T-cell (primary cell): ENCODE measurements at regions not wholly inside any gene's neighbourhood (a gene's known extent, or its start where the extent isn't known, plus 50 kb on each side); places are given as distances from the start of the nearest gene placed in this dataset.

Source experiments
- ATAC-seq, 4 experiments: fragments of 200-7000 bp in 3 of 4; fragments of 150-1000 bp in 1 of 4; cut with Tn5 transposase; replicated peaks in 1 of 4; 1 replicate in 3 of 4; 2 replicates in 1 of 4; pipeline ENCODE4 v1.10.0; 2021; ENCODE audit warnings: moderate library complexity in 3 of 4, mild to moderate bottlenecking in 2 of 4, moderate number of reproducible peaks in 1 of 4
- CTCF ChIA-PET, 2 donors: fragments of 300-600 bp; sonication (Branson Sonifier 250); formaldehyde crosslinking; loops; one replicate each; lab custom pipeline; 2022; ENCODE audit warnings: antibody characterized with exemption in 2 of 2; lab: Charles Lee
- POLR2A ChIA-PET, 2 donors: fragments of 300-600 bp; sonication (Branson Sonifier 250); formaldehyde crosslinking; loops; one replicate each; lab custom pipeline; 2022; ENCODE audit warnings: antibody characterized with exemption in 2 of 2; lab: Charles Lee
- DNase-seq, 35 experiments: peaks; one replicate each; pipeline versions ENCODE4 v3.0.0 to v3.0.0-alpha.2; 2013 to 2023
- H3K27ac ChIP-seq: one replicate; pipeline ENCODE4 v1.5.1; 2013; ENCODE audit warnings: low read length
- H3K27me3 ChIP-seq, 2 experiments: replicated peaks in 1 of 2; 1 replicate in 1 of 2; 2 replicates in 1 of 2; pipeline versions ENCODE4 v1.6.1 to v1.7.0; 2013; ENCODE audit warnings: low read length in 1 of 2, mixed read lengths in 1 of 2; ENCODE audit not compliant: control insufficient read depth in 2 of 2, insufficient read depth in 2 of 2; ENCODE audit errors: extremely low read depth in 1 of 2
- H3K36me3 ChIP-seq, 2 donors: 1 replicate in 1 of 2; 2 replicates in 1 of 2; pipeline versions ENCODE4 v1.6.1 to v1.7.0; 2013; ENCODE audit warnings: low read length in 1 of 2; ENCODE audit not compliant: control insufficient read depth in 2 of 2, insufficient read depth in 1 of 2; ENCODE audit errors: extremely low read depth in 1 of 2
- H3K4me1 ChIP-seq, 2 experiments: 1 replicate in 1 of 2; 2 replicates in 1 of 2; pipeline versions ENCODE4 v1.6.1 to v1.7.0; 2013; ENCODE audit warnings: low read length in 2 of 2, mixed read lengths in 1 of 2; ENCODE audit not compliant: insufficient read depth in 2 of 2, control insufficient read depth in 1 of 2; ENCODE audit errors: extremely low read depth in 1 of 2
- H3K4me3 ChIP-seq, 2 donors: 1 replicate in 1 of 2; 2 replicates in 1 of 2; pipeline versions ENCODE4 v1.5.1 to v1.7.0; 2013; ENCODE audit warnings: mild to moderate bottlenecking in 2 of 2, low read length in 1 of 2, moderate library complexity in 1 of 2; ENCODE audit not compliant: control insufficient read depth in 1 of 2; ENCODE audit errors: extremely low read depth in 1 of 2
- H3K9me3 ChIP-seq: 2 replicates; pipeline ENCODE4 v1.7.0; 2013
- H3K27ac Mint-ChIP-seq, 2 donors: one replicate each; pipeline ENCODE4 v1.8.0; 2020 to 2021; ENCODE audit warnings: mild to moderate bottlenecking in 2 of 2, mixed read lengths in 2 of 2
- H3K27me3 Mint-ChIP-seq, 2 donors: one replicate each; pipeline ENCODE4 v1.8.0; 2021 to 2022; ENCODE audit warnings: mixed read lengths in 2 of 2
- H3K36me3 Mint-ChIP-seq: one replicate; pipeline ENCODE4 v1.8.0; 2021; ENCODE audit warnings: mixed read lengths
- H3K4me1 Mint-ChIP-seq, 3 donors: one replicate each; pipeline ENCODE4 v1.8.0; 2020 to 2022; ENCODE audit warnings: mixed read lengths in 3 of 3, mild to moderate bottlenecking in 1 of 3
- H3K4me3 Mint-ChIP-seq, 3 donors: one replicate each; pipeline ENCODE4 v1.8.0; 2020 to 2022; ENCODE audit warnings: mild to moderate bottlenecking in 3 of 3, mixed read lengths in 3 of 3, moderate library complexity in 3 of 3
- H3K9me3 Mint-ChIP-seq, 3 donors: one replicate each; pipeline ENCODE4 v1.8.0; 2020 to 2022; ENCODE audit warnings: mixed read lengths in 3 of 3
- whole genome bisulfite sequencing: methylation state at CpG from one replicate; pipeline ENCODE4 v1.1.5; 2013; ENCODE audit warnings: missing lambda C conversion rate; ENCODE audit not compliant: insufficient coverage; 5-methylcytosine and 5-hydroxymethylcytosine counted together

GRCh38 chrX:10095698-10096432 lies 60.9 kb upstream of the CLCN4 start:
- peaks cover 8 to 30% of the 10 kb centered on the region in 2 experiments for H3K4me1 ChIP-seq
- ChIA-PET POLR2A (no interaction called here), CTCF (interaction anchor here (1.0 to 1.8 kb wide), 4 partner anchors 15 to 19 kb away, joined by 3 to 6 read pairs (median 4); no protein-coding TSS in a partner anchor)
- H3K27ac ChIP-seq, result no peak overlapping the region
- no peaks in the 10 kb centered on the region for H3K9me3 Mint-ChIP-seq
- no peaks in the 10 kb centered on the region for H3K27me3 ChIP-seq
- H3K4me3 ChIP-seq, result no peak overlapping the region
- peaks cover 22% of the 10 kb centered on the region for H3K36me3 Mint-ChIP-seq
- H3K9me3 ChIP-seq, result no peaks in the 10 kb centered on the region
- peak in 1 of 35 experiments; percentile 27 for DNase-seq
- H3K27me3 Mint-ChIP-seq, result peaks cover 0 to 3% of the 10 kb centered on the region in 2 donors
- peak in 3 of 4 experiments; percentile 20 to 49 (median 35) for ATAC-seq
- H3K4me3 Mint-ChIP-seq, result peak overlapping the region in 1 of 3 donors; percentile 83
- no CpG with 5 or more reads among the region's 5 CpGs for WGBS
- H3K27ac Mint-ChIP-seq, result peak overlapping the region; percentile 49 to 72
- H3K4me1 Mint-ChIP-seq, result peaks cover 30 to 55% (median 48%) of the 10 kb centered on the region in 3 donors
- no peaks in the 10 kb centered on the region for H3K36me3 ChIP-seq

- Histone ChIP-seq H3K4me1 (peaks cover 8 to 37% of the 10 kb centered on the region in 2 experiments), H3K36me3 (peaks cover 0 to 2% of the 10 kb centered on the region in 2 donors), H3K9me3 (no peaks in the 10 kb centered on the region), H3K27me3 (no peaks in the 10 kb centered on the region), H3K27ac (peak overlapping the region; percentile 90), H3K4me3 (peak overlapping the region; percentile 1 to 59)
- no peaks in the 10 kb centered on the region for H3K27me3 Mint-ChIP-seq
- peaks cover 27% of the 10 kb centered on the region for H3K36me3 Mint-ChIP-seq
- CTCF ChIA-PET, result interaction anchor here (1.1 to 3.2 kb wide), 3 partner anchors 14 to 29 kb away, joined by 3 to 29 read pairs (median 7); no protein-coding TSS in a partner anchor
- POLR2A ChIA-PET, result interaction anchor here (0.6 to 1.9 kb wide), 3 partner anchors 9 to 13 kb away, joined by 3 to 8 read pairs (median 7); no protein-coding TSS in a partner anchor
- no peaks in the 10 kb centered on the region for H3K9me3 Mint-ChIP-seq
- peak overlapping the region; percentile 82 to 90 (median 83) for H3K4me3 Mint-ChIP-seq
- ATAC-seq (peak; percentile 82 to 88 (median 86)), DNase-seq (peak in 31 of 35 experiments; percentile 19 to 69 (median 44))
- H3K4me1 Mint-ChIP-seq, result peaks cover 30 to 70% (median 53%) of the 10 kb centered on the region in 3 donors
- peak overlapping the region; percentile 88 to 97 for H3K27ac Mint-ChIP-seq
- no CpG with 5 or more reads among the region's 10 CpGs for WGBS
Observed at GRCh38 chrX:10098270-10098713, 58.5 kb upstream of the CLCN4 start.

- POLR2A ChIA-PET, result interaction anchor here (0.9 to 1.9 kb wide), 3 partner anchors 11 to 14 kb away, joined by 3 to 8 read pairs (median 7); no protein-coding TSS in a partner anchor
- peaks cover 8 to 37% of the 10 kb centered on the region in 2 experiments for H3K4me1 ChIP-seq
- H3K4me1 Mint-ChIP-seq, result peaks cover 30 to 70% (median 53%) of the 10 kb centered on the region in 3 donors
Observed at GRCh38 chrX:10099411-10099810, 57.4 kb upstream of the CLCN4 start.

GRCh38 chrX:10101269-10101668 lies 55.5 kb upstream of the CLCN4 start:
- H3K4me3 ChIP-seq, result no peak overlapping the region
- CTCF ChIA-PET, result no interaction called here
- no peaks in the 10 kb centered on the region for H3K9me3 ChIP-seq
- Mint-ChIP-seq H3K27ac (peak overlapping the region; percentile 49 to 55), H3K9me3 (no peaks in the 10 kb centered on the region), H3K36me3 (peaks cover 34% of the 10 kb centered on the region), H3K27me3 (no peaks in the 10 kb centered on the region), H3K4me3 (no peak overlapping the region), H3K4me1 (peaks cover 33 to 68% (median 50%) of the 10 kb centered on the region in 3 donors)
- POLR2A ChIA-PET, result no interaction called here
- DNase-seq (no peak), ATAC-seq (no peak)
- no peaks in the 10 kb centered on the region for H3K27me3 ChIP-seq
- no peak overlapping the region for H3K27ac ChIP-seq
- peaks cover 0 to 5% of the 10 kb centered on the region in 2 donors for H3K36me3 ChIP-seq
- no CpG with 5 or more reads among the region's 5 CpGs for WGBS
- H3K4me1 ChIP-seq, result peaks cover 8 to 36% of the 10 kb centered on the region in 2 experiments

More at GRCh38 chrX:10099411-10099810, 57.4 kb upstream of the CLCN4 start:
- CTCF ChIA-PET, result interaction anchor here in 1 of 2 donors (1.1 to 3.2 kb wide), 2 partner anchors 12 to 30 kb away, joined by 3 to 29 read pairs; no protein-coding TSS in a partner anchor
- Mint-ChIP-seq H3K27me3 (no peaks in the 10 kb centered on the region), H3K36me3 (peaks cover 35% of the 10 kb centered on the region), H3K9me3 (no peaks in the 10 kb centered on the region), H3K4me3 (peak overlapping the region; percentile 82 to 90 (median 83)), H3K27ac (peak overlapping the region; percentile 88 to 97)
- Histone ChIP-seq H3K27me3 (no peaks in the 10 kb centered on the region), H3K36me3 (peaks cover 0 to 5% of the 10 kb centered on the region in 2 donors), H3K9me3 (no peaks in the 10 kb centered on the region), H3K27ac (peak overlapping the region; percentile 90), H3K4me3 (peak overlapping the region in 1 of 2 donors; percentile 59)
- no CpG with 5 or more reads among the region's 5 CpGs for WGBS
- ATAC-seq (no peak), DNase-seq (no peak)

- no peak overlapping the region for H3K27ac ChIP-seq
- ATAC-seq (no peak), DNase-seq (no peak)
- POLR2A ChIA-PET, result no interaction called here
- peaks cover 34% of the 10 kb centered on the region for H3K36me3 Mint-ChIP-seq
- no peaks in the 10 kb centered on the region for H3K27me3 Mint-ChIP-seq
- peaks cover 0 to 5% of the 10 kb centered on the region in 2 donors for H3K36me3 ChIP-seq
- peaks cover 36 to 70% (median 54%) of the 10 kb centered on the region in 3 donors for H3K4me1 Mint-ChIP-seq
- no peaks in the 10 kb centered on the region for H3K9me3 Mint-ChIP-seq
- H3K27ac Mint-ChIP-seq, result peak overlapping the region; percentile 55
- no peak overlapping the region for H3K4me3 ChIP-seq
- H3K4me3 Mint-ChIP-seq, result no peak overlapping the region
- H3K4me1 ChIP-seq, result peaks cover 7 to 40% of the 10 kb centered on the region in 2 experiments
- no peaks in the 10 kb centered on the region for H3K27me3 ChIP-seq
- WGBS, result 94% methylated on average over 5 of the region's 14 CpGs
- CTCF ChIA-PET, result no interaction called here
- H3K9me3 ChIP-seq, result no peaks in the 10 kb centered on the region
Observed at GRCh38 chrX:10102046-10102704, 54.6 kb upstream of the CLCN4 start.

- Histone ChIP-seq H3K27me3 (no peaks in the 10 kb centered on the region), H3K27ac (no peak overlapping the region), H3K9me3 (no peaks in the 10 kb centered on the region), H3K36me3 (peaks cover 0 to 5% of the 10 kb centered on the region in 2 donors), H3K4me1 (peaks cover 11 to 43% of the 10 kb centered on the region in 2 experiments), H3K4me3 (no peak overlapping the region)
- peaks cover 39 to 71% (median 55%) of the 10 kb centered on the region in 3 donors for H3K4me1 Mint-ChIP-seq
- no peak for ATAC-seq
- no peaks in the 10 kb centered on the region for H3K9me3 Mint-ChIP-seq
- POLR2A ChIA-PET, result no interaction called here
- H3K27me3 Mint-ChIP-seq, result no peaks in the 10 kb centered on the region
- no peak for DNase-seq
- WGBS, result 100% methylated on average over 7 of the region's 8 CpGs
- no peak overlapping the region for H3K4me3 Mint-ChIP-seq
- H3K36me3 Mint-ChIP-seq, result peaks cover 34% of the 10 kb centered on the region
- H3K27ac Mint-ChIP-seq, result no peak overlapping the region
- CTCF ChIA-PET, result no interaction called here
Observed at GRCh38 chrX:10103023-10103422, 53.8 kb upstream of the CLCN4 start.
